Mammary epithelial cell (primary cell): ENCODE measurements at regions not wholly inside any gene's neighbourhood (a gene's known extent, or its start where the extent isn't known, plus 50 kb on each side); places are given as distances from the start of the nearest gene placed in this dataset.

Experiments
- CTCF ChIP-seq, 2 donors: IDR thresholded peaks in 1 of 2; conservative IDR thresholded peaks in 1 of 2; 2 replicates each; pipeline ENCODE4 v1.5.1; 2011 to 2012; ENCODE audit warnings: inconsistent platforms in 2 of 2, low read length in 2 of 2, mild to moderate bottlenecking in 2 of 2, control low read depth in 1 of 2, low read depth in 1 of 2; ENCODE audit not compliant: insufficient read depth in 1 of 2; ENCODE audit errors: extremely low read depth in 1 of 2
- EZH2 ChIP-seq: IDR thresholded peaks from 2 replicates; pipeline ENCODE4 v1.6.1; 2012; ENCODE audit warnings: low read length, inconsistent platforms, borderline replicate concordance

- TF ChIP-seq CTCF (conservative IDR thresholded peaks at IDR 0.05 in 1 of 2, IDR thresholded peaks at IDR 0.05 in 1 of 2; ENCODE audit: extremely low read depth in 1 of 2, insufficient read depth in 1 of 2, low read depth in 1 of 2, low read length in 2 of 2) (no peak), EZH2 (no peak)
These were observed 63.5 kb downstream of the SPATA31D1 start for GRCh38 chr9:82052081-82052480.
